ENCODE measurements at regions not wholly inside any gene's neighbourhood (a gene's known extent, or its start where the extent isn't known, plus 50 kb on each side); places are given as distances from the start of the nearest gene placed in this dataset.

DNA sequence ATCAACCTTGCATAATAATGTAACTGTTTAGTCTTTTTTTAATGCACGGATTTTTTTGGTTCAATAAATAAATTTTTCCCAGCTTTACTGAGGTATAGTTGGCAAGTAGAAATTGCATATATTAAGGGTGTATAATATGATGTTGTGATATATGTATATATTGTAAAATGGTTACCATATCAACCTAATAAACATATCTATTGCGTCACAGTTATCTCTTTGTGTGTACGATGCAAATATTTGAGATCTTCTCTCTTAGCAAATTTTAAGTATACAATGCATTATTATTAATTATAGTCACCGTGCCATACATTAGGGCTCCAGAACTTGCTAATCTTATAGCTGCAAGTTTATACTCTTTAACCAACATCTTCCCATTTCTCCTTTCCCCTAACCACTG is 57.2 kb upstream of the TMEM161B start:
- no peak for TF ChIP-seq CTCF (IDR thresholded peaks at IDR 0.05; ENCODE audit: insufficient read depth, low read length)
- TF ChIP-seq POLR2AphosphoS5 (IDR thresholded peaks at IDR 0.05; ENCODE audit: low read depth) = no peak
- TF ChIP-seq, protein P1, sequence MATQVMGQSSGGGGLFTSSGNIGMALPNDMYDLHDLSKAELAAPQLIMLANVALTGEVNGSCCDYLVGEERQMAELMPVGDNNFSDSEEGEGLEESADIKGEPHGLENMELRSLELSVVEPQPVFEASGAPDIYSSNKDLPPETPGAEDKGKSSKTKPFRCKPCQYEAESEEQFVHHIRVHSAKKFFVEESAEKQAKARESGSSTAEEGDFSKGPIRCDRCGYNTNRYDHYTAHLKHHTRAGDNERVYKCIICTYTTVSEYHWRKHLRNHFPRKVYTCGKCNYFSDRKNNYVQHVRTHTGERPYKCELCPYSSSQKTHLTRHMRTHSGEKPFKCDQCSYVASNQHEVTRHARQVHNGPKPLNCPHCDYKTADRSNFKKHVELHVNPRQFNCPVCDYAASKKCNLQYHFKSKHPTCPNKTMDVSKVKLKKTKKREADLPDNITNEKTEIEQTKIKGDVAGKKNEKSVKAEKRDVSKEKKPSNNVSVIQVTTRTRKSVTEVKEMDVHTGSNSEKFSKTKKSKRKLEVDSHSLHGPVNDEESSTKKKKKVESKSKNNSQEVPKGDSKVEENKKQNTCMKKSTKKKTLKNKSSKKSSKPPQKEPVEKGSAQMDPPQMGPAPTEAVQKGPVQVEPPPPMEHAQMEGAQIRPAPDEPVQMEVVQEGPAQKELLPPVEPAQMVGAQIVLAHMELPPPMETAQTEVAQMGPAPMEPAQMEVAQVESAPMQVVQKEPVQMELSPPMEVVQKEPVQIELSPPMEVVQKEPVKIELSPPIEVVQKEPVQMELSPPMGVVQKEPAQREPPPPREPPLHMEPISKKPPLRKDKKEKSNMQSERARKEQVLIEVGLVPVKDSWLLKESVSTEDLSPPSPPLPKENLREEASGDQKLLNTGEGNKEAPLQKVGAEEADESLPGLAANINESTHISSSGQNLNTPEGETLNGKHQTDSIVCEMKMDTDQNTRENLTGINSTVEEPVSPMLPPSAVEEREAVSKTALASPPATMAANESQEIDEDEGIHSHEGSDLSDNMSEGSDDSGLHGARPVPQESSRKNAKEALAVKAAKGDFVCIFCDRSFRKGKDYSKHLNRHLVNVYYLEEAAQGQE (IDR thresholded peaks at IDR 0.05; ENCODE audit: insufficient replicate concordance, low read depth) = no peak
- TF ChIP-seq GABPA (IDR thresholded peaks at IDR 0.05; ENCODE audit: low read depth) = no peak

Data from HL-60 (cell line).